ENCODE measurements at regions not wholly inside any gene's neighbourhood (a gene's known extent, or its start where the extent isn't known, plus 50 kb on each side); places are given as distances from the start of the nearest gene placed in this dataset.
"Not testable (repeated sequence)": the region's sequence is repeated elsewhere in the genome, so short reads cannot be mapped to it uniquely, and the experiment has no call there.

GRCh38 chr11:69916251-69916649, 97.0 kb upstream of the FGF3 start:
- not testable (repeated sequence) for TF ChIP-seq CTCF (conservative IDR thresholded peaks at IDR 0.05 in 1 of 2, IDR thresholded peaks at IDR 0.05 in 1 of 2; ENCODE audit: extremely low read depth in 1 of 2, insufficient read depth in 1 of 2, low read depth in 1 of 2, low read length in 2 of 2); EZH2 (IDR thresholded peaks at IDR 0.05; ENCODE audit: borderline replicate concordance, low read length)

Measured in mammary epithelial cell (primary cell).